ENCODE measurements at regions not wholly inside any gene's neighbourhood (a gene's known extent, or its start where the extent isn't known, plus 50 kb on each side); places are given as distances from the start of the nearest gene placed in this dataset.

GRCh38 chr9:78904686-78905085, 607.8 kb downstream of the PSAT1 start:
- H3K4ac ChIP-seq (ENCODE audit: low read depth in 1 of 2, low read length in 2 of 2), result no peak overlapping the region
- H3K36me3 ChIP-seq (ENCODE audit: control insufficient read depth in 1 of 2, insufficient read depth in 2 of 2, low read depth in 1 of 2, low read length in 2 of 2), result no peaks in the 10 kb centered on the region
- H3K4me3 ChIP-seq (ENCODE audit: insufficient read depth in 1 of 2, low read depth in 1 of 2, low read length in 2 of 2), result no peak overlapping the region
- H3K4me2 ChIP-seq (ENCODE audit: low read length, poor library complexity, severe bottlenecking), result no peak overlapping the region
- H3K18ac ChIP-seq (ENCODE audit: low read depth in 1 of 2, low read length in 2 of 2), result no peak overlapping the region
- peaks cover 1% of the 10 kb centered on the region for H3K4me1 ChIP-seq (ENCODE audit: control insufficient read depth, insufficient read depth, low read depth, low read length)
- H2BK120ac ChIP-seq (ENCODE audit: low read depth, low read length), result no peak overlapping the region
- H4K8ac ChIP-seq (ENCODE audit: low read length), result no peak overlapping the region
- H3K9ac ChIP-seq (ENCODE audit: low read length), result no peak overlapping the region
- H2BK5ac ChIP-seq (ENCODE audit: low read depth, low read length, poor library complexity, severe bottlenecking), result no peak overlapping the region
- H3K27ac ChIP-seq (ENCODE audit: low read length, poor library complexity, severe bottlenecking), result no peak overlapping the region
- no peak overlapping the region for H2BK12ac ChIP-seq (ENCODE audit: low read length in 2 of 2)
- peaks cover 12% of the 10 kb centered on the region for H3K9me3 ChIP-seq (ENCODE audit: control insufficient read depth, low read length)
- no peak overlapping the region for H2AK5ac ChIP-seq (ENCODE audit: low read length, severe bottlenecking)
- H3K27me3 ChIP-seq (ENCODE audit: control insufficient read depth in 1 of 2, insufficient read depth in 1 of 2, low read length in 2 of 2), result no peaks in the 10 kb centered on the region
- H2BK15ac ChIP-seq (ENCODE audit: low read depth, poor library complexity, severe bottlenecking), result no peak overlapping the region
- H3K79me1 ChIP-seq (replicated peaks; ENCODE audit: low read length, poor library complexity, severe bottlenecking), result no peaks in the 10 kb centered on the region
- no peak overlapping the region for H4K91ac ChIP-seq (ENCODE audit: low read length)
- no peak overlapping the region for H2AFZ ChIP-seq (ENCODE audit: low read depth, low read length)
- H3K14ac ChIP-seq (ENCODE audit: low read length in 2 of 2), result no peak overlapping the region
- H3K23ac ChIP-seq (ENCODE audit: low read length in 2 of 2), result no peak overlapping the region
- no peak for DNase-seq

GRCh38 chr9:78905387-78905786, 608.5 kb downstream of the PSAT1 start:
- H3K4me3 ChIP-seq (ENCODE audit: insufficient read depth in 1 of 2, low read depth in 1 of 2, low read length in 2 of 2), result no peak overlapping the region
- H4K91ac ChIP-seq (ENCODE audit: low read length), result no peak overlapping the region
- H3K14ac ChIP-seq (ENCODE audit: low read length in 2 of 2), result no peak overlapping the region
- H2BK15ac ChIP-seq (ENCODE audit: low read depth, poor library complexity, severe bottlenecking), result no peak overlapping the region
- no peak overlapping the region for H2BK12ac ChIP-seq (ENCODE audit: low read length in 2 of 2)
- no peak overlapping the region for H3K27ac ChIP-seq (ENCODE audit: low read length, poor library complexity, severe bottlenecking)
- DNase-seq, result no peak
- no peaks in the 10 kb centered on the region for H3K27me3 ChIP-seq (ENCODE audit: control insufficient read depth in 1 of 2, insufficient read depth in 1 of 2, low read length in 2 of 2)
- H3K18ac ChIP-seq (ENCODE audit: low read depth in 1 of 2, low read length in 2 of 2), result no peak overlapping the region
- no peaks in the 10 kb centered on the region for H3K36me3 ChIP-seq (ENCODE audit: control insufficient read depth in 1 of 2, insufficient read depth in 2 of 2, low read depth in 1 of 2, low read length in 2 of 2)
- H3K23ac ChIP-seq (ENCODE audit: low read length in 2 of 2), result no peak overlapping the region
- no peak overlapping the region for H2BK5ac ChIP-seq (ENCODE audit: low read depth, low read length, poor library complexity, severe bottlenecking)
- no peak overlapping the region for H4K8ac ChIP-seq (ENCODE audit: low read length)
- no peak overlapping the region for H3K4ac ChIP-seq (ENCODE audit: low read depth in 1 of 2, low read length in 2 of 2)
- no peak overlapping the region for H2AFZ ChIP-seq (ENCODE audit: low read depth, low read length)
- H3K9me3 ChIP-seq (ENCODE audit: control insufficient read depth, low read length), result peaks cover 12% of the 10 kb centered on the region
- H3K79me1 ChIP-seq (replicated peaks; ENCODE audit: low read length, poor library complexity, severe bottlenecking), result no peaks in the 10 kb centered on the region
- H3K4me2 ChIP-seq (ENCODE audit: low read length, poor library complexity, severe bottlenecking), result no peak overlapping the region
- H2BK120ac ChIP-seq (ENCODE audit: low read depth, low read length), result no peak overlapping the region
- 93% methylated on average over 1 of the region's 1 CpG for WGBS
- peaks cover 1% of the 10 kb centered on the region for H3K4me1 ChIP-seq (ENCODE audit: control insufficient read depth, insufficient read depth, low read depth, low read length)
- H2AK5ac ChIP-seq (ENCODE audit: low read length, severe bottlenecking), result no peak overlapping the region
- H3K9ac ChIP-seq (ENCODE audit: low read length), result no peak overlapping the region

- H3K36me3 ChIP-seq (ENCODE audit: control insufficient read depth in 1 of 2, insufficient read depth in 2 of 2, low read depth in 1 of 2, low read length in 2 of 2), result no peaks in the 10 kb centered on the region
- no peak overlapping the region for H3K14ac ChIP-seq (ENCODE audit: low read length in 2 of 2)
- H4K8ac ChIP-seq (ENCODE audit: low read length), result no peak overlapping the region
- H3K23ac ChIP-seq (ENCODE audit: low read length in 2 of 2), result no peak overlapping the region
- no peak overlapping the region for H3K4me3 ChIP-seq (ENCODE audit: insufficient read depth in 1 of 2, low read depth in 1 of 2, low read length in 2 of 2)
- H3K9ac ChIP-seq (ENCODE audit: low read length), result no peak overlapping the region
- H3K4me2 ChIP-seq (ENCODE audit: low read length, poor library complexity, severe bottlenecking), result no peak overlapping the region
- no peak overlapping the region for H2AFZ ChIP-seq (ENCODE audit: low read depth, low read length)
- no peak overlapping the region for H3K4ac ChIP-seq (ENCODE audit: low read depth in 1 of 2, low read length in 2 of 2)
- peaks cover 12% of the 10 kb centered on the region for H3K9me3 ChIP-seq (ENCODE audit: control insufficient read depth, low read length)
- no peak overlapping the region for H2BK5ac ChIP-seq (ENCODE audit: low read depth, low read length, poor library complexity, severe bottlenecking)
- no peak overlapping the region for H3K27ac ChIP-seq (ENCODE audit: low read length, poor library complexity, severe bottlenecking)
- no peak overlapping the region for H4K91ac ChIP-seq (ENCODE audit: low read length)
- H3K27me3 ChIP-seq (ENCODE audit: control insufficient read depth in 1 of 2, insufficient read depth in 1 of 2, low read length in 2 of 2), result no peaks in the 10 kb centered on the region
- no peak overlapping the region for H3K18ac ChIP-seq (ENCODE audit: low read depth in 1 of 2, low read length in 2 of 2)
- 77% methylated on average over 4 of the region's 5 CpGs for WGBS
- no peak overlapping the region for H2BK12ac ChIP-seq (ENCODE audit: low read length in 2 of 2)
- H2BK15ac ChIP-seq (ENCODE audit: low read depth, poor library complexity, severe bottlenecking), result no peak overlapping the region
- no peak overlapping the region for H2AK5ac ChIP-seq (ENCODE audit: low read length, severe bottlenecking)
- H3K4me1 ChIP-seq (ENCODE audit: control insufficient read depth, insufficient read depth, low read depth, low read length), result peaks cover 1% of the 10 kb centered on the region
- no peak overlapping the region for H2BK120ac ChIP-seq (ENCODE audit: low read depth, low read length)
- DNase-seq, result no peak
- no peaks in the 10 kb centered on the region for H3K79me1 ChIP-seq (replicated peaks; ENCODE audit: low read length, poor library complexity, severe bottlenecking)
Observed at GRCh38 chr9:78905986-78906755, 609.2 kb downstream of the PSAT1 start.

- H2BK5ac ChIP-seq (ENCODE audit: low read depth, low read length, poor library complexity, severe bottlenecking), result no peak overlapping the region
- DNase-seq, result no peak
Observed at GRCh38 chr9:78909566-78909965, 612.6 kb downstream of the PSAT1 start.

More at GRCh38 chr9:78909566-78909965, 612.6 kb downstream of the PSAT1 start:
- no CpG with 5 or more reads among the region's 2 CpGs for WGBS
- H4K8ac ChIP-seq (ENCODE audit: low read length), result no peak overlapping the region
- H2AK5ac ChIP-seq (ENCODE audit: low read length, severe bottlenecking), result no peak overlapping the region
- H3K36me3 ChIP-seq (ENCODE audit: control insufficient read depth in 1 of 2, insufficient read depth in 2 of 2, low read depth in 1 of 2, low read length in 2 of 2), result no peaks in the 10 kb centered on the region
- H3K9me3 ChIP-seq (ENCODE audit: control insufficient read depth, low read length), result peaks cover 12% of the 10 kb centered on the region
- no peak overlapping the region for H3K18ac ChIP-seq (ENCODE audit: low read depth in 1 of 2, low read length in 2 of 2)
- no peaks in the 10 kb centered on the region for H3K4me1 ChIP-seq (ENCODE audit: control insufficient read depth, insufficient read depth, low read depth, low read length)
- H3K4me3 ChIP-seq (ENCODE audit: insufficient read depth in 1 of 2, low read depth in 1 of 2, low read length in 2 of 2), result no peak overlapping the region
- no peak overlapping the region for H3K27ac ChIP-seq (ENCODE audit: low read length, poor library complexity, severe bottlenecking)
- no peak overlapping the region for H4K91ac ChIP-seq (ENCODE audit: low read length)
- no peak overlapping the region for H3K4ac ChIP-seq (ENCODE audit: low read depth in 1 of 2, low read length in 2 of 2)
- H3K4me2 ChIP-seq (ENCODE audit: low read length, poor library complexity, severe bottlenecking), result no peak overlapping the region
- H3K27me3 ChIP-seq (ENCODE audit: control insufficient read depth in 1 of 2, insufficient read depth in 1 of 2, low read length in 2 of 2), result no peaks in the 10 kb centered on the region
- H3K79me1 ChIP-seq (replicated peaks; ENCODE audit: low read length, poor library complexity, severe bottlenecking), result no peaks in the 10 kb centered on the region
- no peak overlapping the region for H3K14ac ChIP-seq (ENCODE audit: low read length in 2 of 2)
- no peak overlapping the region for H2AFZ ChIP-seq (ENCODE audit: low read depth, low read length)
- no peak overlapping the region for H3K9ac ChIP-seq (ENCODE audit: low read length)
- H2BK12ac ChIP-seq (ENCODE audit: low read length in 2 of 2), result no peak overlapping the region
- H2BK15ac ChIP-seq (ENCODE audit: low read depth, poor library complexity, severe bottlenecking), result no peak overlapping the region
- no peak overlapping the region for H3K23ac ChIP-seq (ENCODE audit: low read length in 2 of 2)
- H2BK120ac ChIP-seq (ENCODE audit: low read depth, low read length), result no peak overlapping the region
